K562 (cell line): ENCODE measurements at regions not wholly inside any gene's neighbourhood (a gene's known extent, or its start where the extent isn't known, plus 50 kb on each side); places are given as distances from the start of the nearest gene placed in this dataset.

ENCODE experiments used
- ARNT ChIP-seq, 2 experiments: fragments of 450-650 bp; IDR thresholded peaks; 2 replicates each; pipeline ENCODE4 v1.6.1; 2016; ENCODE audit warnings: mild to moderate bottlenecking in 1 of 2
- CTCF ChIP-seq, 3 experiments: IDR thresholded peaks in 2 of 3; conservative IDR thresholded peaks in 1 of 3; 2 replicates each; pipeline ENCODE4 v1.5.1; 2011 to 2012; ENCODE audit warnings: low read length in 3 of 3, mild to moderate bottlenecking in 3 of 3, control low read depth in 2 of 3, improper control_type of control experiment in 1 of 3, inconsistent platforms in 1 of 3, low read depth in 1 of 3, mixed read lengths in 1 of 3, moderate library complexity in 1 of 3; ENCODE audit not compliant: insufficient read depth in 2 of 3
- ELK1 ChIP-seq: sonication (generic); formaldehyde crosslinking; IDR thresholded peaks from 2 replicates; pipeline ENCODE4 v1.8.1; 2022; ENCODE audit warnings: missing genetic modification reagents
- FOSL1 ChIP-seq: fragments of 200-800 bp; sonication (Bioruptor generic); conservative IDR thresholded peaks from 2 replicates; pipeline ENCODE4 v1.6.1; 2016; ENCODE audit warnings: missing genetic modification characterization, missing compliant biosample characterization
- POLR2AphosphoS5 ChIP-seq: IDR thresholded peaks from 2 replicates; pipeline ENCODE4 v1.6.1; 2011; ENCODE audit warnings: mild to moderate bottlenecking, low read depth, low read length, moderate library complexity; ENCODE audit not compliant: control insufficient read depth, insufficient read depth
- SAP30 ChIP-seq: fragments of 200-600 bp; sonication (generic); IDR thresholded peaks from 2 replicates; pipeline ENCODE4 v1.6.1; 2012; ENCODE audit warnings: borderline replicate concordance, low read depth, mild to moderate bottlenecking, moderate library complexity, low read length, control low read depth, inconsistent platforms; ENCODE audit not compliant: insufficient read depth, poor library complexity, severe bottlenecking
- SMARCA4 ChIP-seq: fragments of 450-650 bp; IDR thresholded peaks from 2 replicates; pipeline ENCODE4 v1.6.1; 2016
- SREBF2 ChIP-seq: sonication (generic); formaldehyde crosslinking; IDR thresholded peaks from 2 replicates; pipeline ENCODE4 v1.4.0; 2020; ENCODE audit warnings: mild to moderate bottlenecking, missing genetic modification reagents
- ZNF24 ChIP-seq: fragments of 450-650 bp; IDR thresholded peaks from 2 replicates; pipeline ENCODE4 v1.6.1; 2016

- no peak for TF ChIP-seq FOSL1
- TF ChIP-seq ELK1 (CRISPR knock-in tag) = no peak
- TF ChIP-seq SMARCA4 = no peak
- TF ChIP-seq ZNF24 = no peak
- TF ChIP-seq ARNT (IDR thresholded peaks at IDR 0.05) = no peak
- no peak for TF ChIP-seq SREBF2 (CRISPR knock-in tag)
- no peak for TF ChIP-seq CTCF (IDR thresholded peaks at IDR 0.05 in 2 of 3, conservative IDR thresholded peaks at IDR 0.05 in 1 of 3; ENCODE audit: insufficient read depth in 2 of 3, low read depth in 1 of 3, low read length in 3 of 3)
- no peak for TF ChIP-seq POLR2AphosphoS5
- TF ChIP-seq SAP30 = no peak
Observed at GRCh38 chr2:18243816-18244215, 316.6 kb downstream of the RDH14 start.
